K562 (cell line): ENCODE measurements at regions not wholly inside any gene's neighbourhood (a gene's known extent, or its start where the extent isn't known, plus 50 kb on each side); places are given as distances from the start of the nearest gene placed in this dataset.

ENCODE experiments used
- BRCA1 ChIP-seq, 2 experiments: fragments of 450-650 bp in 1 of 2; sonication (generic) in 1 of 2; formaldehyde crosslinking in 1 of 2; IDR thresholded peaks; 2 replicates each; pipeline versions ENCODE4 v1.5.0 to v1.6.1; 2017 to 2020; ENCODE audit warnings: mild to moderate bottlenecking in 1 of 2, missing genetic modification reagents in 1 of 2
- CBFA2T2 ChIP-seq: fragments of 450-650 bp; conservative IDR thresholded peaks from 2 replicates; pipeline ENCODE4 v1.6.1; 2017; ENCODE audit warnings: mild to moderate bottlenecking
- HCFC1 ChIP-seq: IDR thresholded peaks from 2 replicates; pipeline ENCODE4 v1.6.1; 2012; ENCODE audit warnings: low read depth, low read length, improper control_type of control experiment
- HNRNPLL ChIP-seq: fragments of 200-400 bp; formaldehyde crosslinking; IDR thresholded peaks from 2 replicates; pipeline ENCODE4 v1.6.1; 2017; ENCODE audit warnings: low read length, low read depth, mild to moderate bottlenecking; ENCODE audit not compliant: poor library complexity, severe bottlenecking
- ILF3 ChIP-seq: fragments of 450-650 bp; IDR thresholded peaks from 2 replicates; pipeline ENCODE4 v1.6.1; 2018; ENCODE audit warnings: antibody characterized with exemption, mild to moderate bottlenecking, moderate library complexity, borderline replicate concordance
- MAFK ChIP-seq: IDR thresholded peaks from 2 replicates; pipeline ENCODE4 v1.6.1; 2011; ENCODE audit warnings: low read length, improper control_type of control experiment
- MECOM ChIP-seq: fragments of 250-450 bp; sonication (Bioruptor Pico); IDR thresholded peaks from 2 replicates; pipeline ENCODE4 v1.8.0; 2022; ENCODE audit warnings: inconsistent platforms
- PRPF4 ChIP-seq: fragments of 200-400 bp; formaldehyde crosslinking; IDR thresholded peaks from one replicate; pipeline ENCODE4 v1.6.1; 2017; ENCODE audit warnings: low read length, low read depth, mild to moderate bottlenecking; ENCODE audit not compliant: insufficient read depth, poor library complexity, severe bottlenecking
- XRCC4 ChIP-seq: IDR thresholded peaks from one replicate; pipeline ENCODE4 v1.6.1; 2011; ENCODE audit not compliant: insufficient read depth, insufficient read length; ENCODE audit errors: extremely low read depth
- ZBED1 ChIP-seq: IDR thresholded peaks from 2 replicates; pipeline ENCODE4 v1.6.1; 2014
- ZC3H4 ChIP-seq: sonication (generic); formaldehyde crosslinking; IDR thresholded peaks from 2 replicates; pipeline ENCODE4 v1.9.0; 2021; ENCODE audit warnings: missing genetic modification reagents, borderline replicate concordance
- ZNF146 ChIP-seq: IDR thresholded peaks from one replicate; pipeline ENCODE4 v1.6.1; 2018; ENCODE audit warnings: missing compliant biosample characterization; ENCODE audit not compliant: unreplicated experiment
- ZNF583 ChIP-seq: fragments of 250-450 bp; sonication (Bioruptor Pico); IDR thresholded peaks from 2 replicates; pipeline ENCODE4 v1.4.0; 2020
- TF ChIP-seq, protein P1 (sequence below): fragments of 250-450 bp; sonication (Bioruptor Pico); IDR thresholded peaks from 2 replicates; pipeline ENCODE4 v1.5.0; 2021; ENCODE audit warnings: mild to moderate bottlenecking, moderate library complexity
- TF ChIP-seq, protein P2 (sequence below): fragments of 250-450 bp; sonication (Bioruptor Pico); IDR thresholded peaks from 2 replicates; pipeline ENCODE4 v1.8.0; 2022; ENCODE audit warnings: moderate library complexity, mild to moderate bottlenecking, inconsistent platforms
- TF ChIP-seq, protein P3 (sequence below), 2 experiments: fragments of 450-650 bp; formaldehyde crosslinking in 1 of 2; IDR thresholded peaks; 2 replicates each; pipeline versions ENCODE4 v1.4.0 to v1.6.1; 2014 to 2020; ENCODE audit warnings: mild to moderate bottlenecking in 2 of 2, borderline replicate concordance in 1 of 2, low read depth in 1 of 2

DNA sequence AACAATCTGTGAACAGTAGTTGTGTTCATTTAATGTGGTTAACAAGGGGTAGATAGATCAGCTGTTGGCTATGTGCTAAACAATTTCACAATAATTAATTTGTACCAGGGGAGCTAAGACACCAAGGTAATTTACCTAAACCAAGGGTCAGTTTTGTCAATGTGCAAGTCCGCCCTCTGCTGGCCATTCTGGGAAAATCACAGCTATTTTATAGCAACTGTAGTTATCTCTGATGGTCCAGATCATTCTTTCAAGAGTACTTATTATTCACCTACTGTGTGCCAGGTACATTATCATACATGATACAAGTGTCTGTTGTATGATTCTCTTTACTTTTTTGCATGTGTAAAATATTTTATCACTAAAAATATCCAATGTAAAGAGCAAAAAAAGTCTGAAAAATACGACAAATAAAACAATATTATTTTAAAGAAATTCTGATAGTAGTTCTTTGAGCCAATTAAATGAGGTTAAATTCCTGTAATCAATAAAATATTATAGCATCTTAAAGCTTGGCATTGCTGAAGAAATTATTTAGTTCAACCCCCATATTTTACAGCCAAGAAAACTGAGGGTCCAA is 312.3 kb upstream of the FAM78B start (continued):
- TF ChIP-seq ILF3 (no peak), BRCA1 (IDR thresholded peaks at IDR 0.05) (no peak), BRCA1 (CRISPR knock-in tag; IDR thresholded peaks at IDR 0.05) (no peak), ZNF583 (CRISPR knock-in tag) (no peak), PRPF4 (no peak), HNRNPLL (no peak), XRCC4 (no peak), CBFA2T2 (no peak), ZC3H4 (CRISPR knock-in tag) (no peak), ZBED1 (no peak), ZNF146 (CRISPR knock-in tag) (no peak), MECOM (CRISPR knock-in tag) (no peak), HCFC1 (no peak), MAFK (no peak)
- TF ChIP-seq, protein P1, sequence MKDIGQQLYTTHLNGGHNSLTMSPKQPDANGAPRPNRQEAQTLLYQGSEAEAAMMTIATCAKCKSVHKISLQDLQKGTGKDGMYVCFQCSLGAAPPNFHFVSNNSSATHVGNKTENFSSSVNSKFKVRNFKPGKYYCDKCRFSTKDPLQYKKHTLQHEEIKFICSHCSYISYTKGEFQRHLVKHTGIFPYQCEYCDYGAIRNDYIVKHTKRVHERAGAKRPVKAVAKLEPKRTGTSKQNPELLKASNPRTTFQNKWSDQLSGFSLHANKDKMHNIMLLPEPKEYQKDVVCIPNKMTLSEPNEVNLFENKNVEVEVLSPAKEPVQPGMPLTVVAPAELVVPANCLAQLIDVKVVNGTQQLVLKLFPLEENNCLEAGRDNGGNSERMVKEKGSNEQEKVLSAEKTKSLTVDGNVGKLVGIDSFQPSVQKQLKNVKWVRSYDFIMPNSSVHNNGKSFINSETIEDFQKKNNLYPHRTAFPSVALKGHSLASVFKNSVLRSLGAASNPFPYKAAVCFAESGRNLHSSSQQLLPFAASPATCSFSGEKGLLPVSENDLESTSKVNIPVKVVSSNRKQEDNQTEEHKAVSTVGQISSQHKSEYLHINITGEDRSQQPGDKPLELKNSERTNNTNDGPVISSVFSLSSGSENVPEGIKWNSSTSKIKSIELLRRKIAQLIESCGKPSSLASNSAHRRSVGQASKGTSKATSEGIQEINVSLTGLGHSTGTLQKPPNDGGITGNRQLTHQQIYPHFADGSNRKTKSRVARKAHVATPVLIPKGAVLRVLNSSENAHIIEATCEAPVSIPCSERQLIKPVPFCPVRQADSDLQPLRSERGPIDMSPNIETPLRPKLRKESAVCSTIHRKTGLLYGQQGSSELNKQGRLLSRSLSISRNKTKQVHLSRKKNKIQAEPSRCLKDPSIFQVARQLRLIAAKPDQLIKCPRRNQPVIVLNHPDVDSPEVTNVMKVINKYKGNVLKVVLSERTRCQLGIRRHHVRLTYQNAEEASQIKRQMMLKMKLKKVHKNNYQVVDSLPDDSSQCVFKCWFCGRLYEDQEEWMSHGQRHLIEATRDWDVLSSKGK (CRISPR knock-in tag): no peak
- TF ChIP-seq, protein P2, sequence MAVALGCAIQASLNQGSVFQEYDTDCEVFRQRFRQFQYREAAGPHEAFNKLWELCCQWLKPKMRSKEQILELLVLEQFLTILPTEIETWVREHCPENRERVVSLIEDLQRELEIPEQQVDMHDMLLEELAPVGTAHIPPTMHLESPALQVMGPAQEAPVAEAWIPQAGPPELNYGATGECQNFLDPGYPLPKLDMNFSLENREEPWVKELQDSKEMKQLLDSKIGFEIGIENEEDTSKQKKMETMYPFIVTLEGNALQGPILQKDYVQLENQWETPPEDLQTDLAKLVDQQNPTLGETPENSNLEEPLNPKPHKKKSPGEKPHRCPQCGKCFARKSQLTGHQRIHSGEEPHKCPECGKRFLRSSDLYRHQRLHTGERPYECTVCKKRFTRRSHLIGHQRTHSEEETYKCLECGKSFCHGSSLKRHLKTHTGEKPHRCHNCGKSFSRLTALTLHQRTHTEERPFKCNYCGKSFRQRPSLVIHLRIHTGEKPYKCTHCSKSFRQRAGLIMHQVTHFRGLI (CRISPR knock-in tag): no peak
- TF ChIP-seq, protein P3, sequence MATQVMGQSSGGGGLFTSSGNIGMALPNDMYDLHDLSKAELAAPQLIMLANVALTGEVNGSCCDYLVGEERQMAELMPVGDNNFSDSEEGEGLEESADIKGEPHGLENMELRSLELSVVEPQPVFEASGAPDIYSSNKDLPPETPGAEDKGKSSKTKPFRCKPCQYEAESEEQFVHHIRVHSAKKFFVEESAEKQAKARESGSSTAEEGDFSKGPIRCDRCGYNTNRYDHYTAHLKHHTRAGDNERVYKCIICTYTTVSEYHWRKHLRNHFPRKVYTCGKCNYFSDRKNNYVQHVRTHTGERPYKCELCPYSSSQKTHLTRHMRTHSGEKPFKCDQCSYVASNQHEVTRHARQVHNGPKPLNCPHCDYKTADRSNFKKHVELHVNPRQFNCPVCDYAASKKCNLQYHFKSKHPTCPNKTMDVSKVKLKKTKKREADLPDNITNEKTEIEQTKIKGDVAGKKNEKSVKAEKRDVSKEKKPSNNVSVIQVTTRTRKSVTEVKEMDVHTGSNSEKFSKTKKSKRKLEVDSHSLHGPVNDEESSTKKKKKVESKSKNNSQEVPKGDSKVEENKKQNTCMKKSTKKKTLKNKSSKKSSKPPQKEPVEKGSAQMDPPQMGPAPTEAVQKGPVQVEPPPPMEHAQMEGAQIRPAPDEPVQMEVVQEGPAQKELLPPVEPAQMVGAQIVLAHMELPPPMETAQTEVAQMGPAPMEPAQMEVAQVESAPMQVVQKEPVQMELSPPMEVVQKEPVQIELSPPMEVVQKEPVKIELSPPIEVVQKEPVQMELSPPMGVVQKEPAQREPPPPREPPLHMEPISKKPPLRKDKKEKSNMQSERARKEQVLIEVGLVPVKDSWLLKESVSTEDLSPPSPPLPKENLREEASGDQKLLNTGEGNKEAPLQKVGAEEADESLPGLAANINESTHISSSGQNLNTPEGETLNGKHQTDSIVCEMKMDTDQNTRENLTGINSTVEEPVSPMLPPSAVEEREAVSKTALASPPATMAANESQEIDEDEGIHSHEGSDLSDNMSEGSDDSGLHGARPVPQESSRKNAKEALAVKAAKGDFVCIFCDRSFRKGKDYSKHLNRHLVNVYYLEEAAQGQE (IDR thresholded peaks at IDR 0.05; ENCODE audit: borderline replicate concordance): peak; percentile 68; the same call in 1 of the 2 replicates
- TF ChIP-seq, protein P3 (CRISPR knock-in tag; IDR thresholded peaks at IDR 0.05; ENCODE audit: low read depth): no peak
